ENCODE measurements at regions not wholly inside any gene's neighbourhood (a gene's known extent, or its start where the extent isn't known, plus 50 kb on each side); places are given as distances from the start of the nearest gene placed in this dataset.

GRCh38 chr10:129274748-129275474 lies 192.1 kb upstream of the MGMT start:
- 65% methylated on average over 10 of the region's 10 CpGs for WGBS
- no peak overlapping the region for H3K27ac ChIP-seq (ENCODE audit: low read length)
- H3K4me3 ChIP-seq (ENCODE audit: low read length), result no peak overlapping the region
- H3K27me3 ChIP-seq (ENCODE audit: control insufficient read depth, insufficient read depth), result no peaks in the 10 kb centered on the region
- no peaks in the 10 kb centered on the region for H3K4me1 ChIP-seq (ENCODE audit: control insufficient read depth, insufficient read depth, low read length)
- DNase-seq, result peak in 1 of 3 donors; percentile 43
- ATAC-seq, result no peak
- intact Hi-C loops (cut with DNase I), result no loop called here
- no peaks in the 10 kb centered on the region for H3K9me3 ChIP-seq (ENCODE audit: control insufficient read depth, low read length)

- Histone ChIP-seq H3K9me3 (ENCODE audit: control insufficient read depth, low read length) (no peaks in the 10 kb centered on the region), H3K27ac (ENCODE audit: low read length) (no peak overlapping the region), H3K4me1 (ENCODE audit: control insufficient read depth, insufficient read depth, low read length) (no peaks in the 10 kb centered on the region), H3K4me3 (ENCODE audit: low read length) (no peak overlapping the region), H3K27me3 (ENCODE audit: control insufficient read depth, insufficient read depth) (no peaks in the 10 kb centered on the region)
- WGBS, result 78% methylated on average over 9 of the region's 9 CpGs
- intact Hi-C loops (cut with DNase I), result no loop called here
- no peak for ATAC-seq
- DNase-seq, result no peak
Measured at GRCh38 chr10:129275886-129276285, 191.2 kb upstream of the MGMT start.

DNA sequence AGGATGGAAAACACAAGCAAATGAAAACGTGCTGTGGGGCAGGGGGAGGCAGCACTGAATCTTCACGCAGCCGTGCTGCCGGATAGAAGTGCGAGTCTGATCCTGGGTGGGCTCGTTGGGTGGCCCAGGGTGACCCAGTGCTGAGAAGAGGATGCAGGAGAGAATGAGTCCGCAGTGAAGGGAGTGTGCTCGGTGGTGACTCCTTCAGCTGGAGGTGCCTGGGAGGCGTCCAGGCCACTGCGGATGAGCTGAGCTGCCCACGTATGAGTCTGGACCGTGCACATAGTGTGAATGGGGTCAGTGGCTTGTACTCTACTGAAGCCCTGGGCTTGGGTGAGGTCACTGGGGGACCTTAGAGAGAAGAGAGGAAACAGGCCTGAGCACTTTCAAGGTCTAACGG lies 190.0 kb upstream of the MGMT start:
- Histone ChIP-seq H3K9me3 (ENCODE audit: control insufficient read depth, low read length) (no peaks in the 10 kb centered on the region), H3K4me1 (ENCODE audit: control insufficient read depth, insufficient read depth, low read length) (no peaks in the 10 kb centered on the region), H3K27ac (ENCODE audit: low read length) (no peak overlapping the region), H3K27me3 (ENCODE audit: control insufficient read depth, insufficient read depth) (no peaks in the 10 kb centered on the region), H3K4me3 (ENCODE audit: low read length) (no peak overlapping the region)
- 92% methylated on average over 13 of the region's 13 CpGs for WGBS
- intact Hi-C loops (cut with DNase I), result no loop called here
- no peak for DNase-seq
- no peak for ATAC-seq

DNA sequence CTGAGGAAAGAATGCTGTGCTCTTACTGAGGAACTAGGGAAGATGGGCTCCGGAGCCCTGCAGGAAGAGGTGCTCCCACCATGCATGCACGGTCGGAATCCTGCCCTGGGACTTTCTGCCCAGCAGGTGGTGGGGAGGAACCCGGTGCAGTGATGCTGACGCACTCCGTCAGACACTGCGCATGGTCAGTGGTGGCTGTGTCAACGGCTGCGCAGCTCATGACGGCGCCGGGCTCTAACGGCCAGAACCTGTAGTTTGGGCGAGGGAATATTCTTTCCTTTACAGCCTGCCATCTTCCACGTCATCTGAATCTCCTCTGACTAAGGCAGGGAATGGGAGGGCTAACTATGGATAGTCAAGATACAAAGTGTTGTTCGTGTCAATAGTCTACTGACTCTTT lies 189.2 kb upstream of the MGMT start:
- H3K9me3 ChIP-seq (ENCODE audit: control insufficient read depth, low read length), result no peaks in the 10 kb centered on the region
- intact Hi-C loops (cut with DNase I), result no loop called here
- WGBS, result 91% methylated on average over 16 of the region's 16 CpGs
- DNase-seq (no peak), ATAC-seq (no peak)
- no peak overlapping the region for H3K27ac ChIP-seq (ENCODE audit: low read length)
- no peaks in the 10 kb centered on the region for H3K4me1 ChIP-seq (ENCODE audit: control insufficient read depth, insufficient read depth, low read length)
- H3K27me3 ChIP-seq (ENCODE audit: control insufficient read depth, insufficient read depth), result no peaks in the 10 kb centered on the region
- H3K4me3 ChIP-seq (ENCODE audit: low read length), result no peak overlapping the region

- Histone ChIP-seq H3K27me3 (ENCODE audit: control insufficient read depth, insufficient read depth) (no peaks in the 10 kb centered on the region), H3K4me3 (ENCODE audit: low read length) (no peak overlapping the region), H3K9me3 (ENCODE audit: control insufficient read depth, low read length) (no peaks in the 10 kb centered on the region), H3K4me1 (ENCODE audit: control insufficient read depth, insufficient read depth, low read length) (no peaks in the 10 kb centered on the region), H3K27ac (ENCODE audit: low read length) (no peak overlapping the region)
- intact Hi-C loops (cut with DNase I), result no loop called here
- 69% methylated on average over 3 of the region's 3 CpGs for WGBS
- ATAC-seq (no peak), DNase-seq (no peak)
Measured at GRCh38 chr10:129278686-129279085, 188.4 kb upstream of the MGMT start.

DNA sequence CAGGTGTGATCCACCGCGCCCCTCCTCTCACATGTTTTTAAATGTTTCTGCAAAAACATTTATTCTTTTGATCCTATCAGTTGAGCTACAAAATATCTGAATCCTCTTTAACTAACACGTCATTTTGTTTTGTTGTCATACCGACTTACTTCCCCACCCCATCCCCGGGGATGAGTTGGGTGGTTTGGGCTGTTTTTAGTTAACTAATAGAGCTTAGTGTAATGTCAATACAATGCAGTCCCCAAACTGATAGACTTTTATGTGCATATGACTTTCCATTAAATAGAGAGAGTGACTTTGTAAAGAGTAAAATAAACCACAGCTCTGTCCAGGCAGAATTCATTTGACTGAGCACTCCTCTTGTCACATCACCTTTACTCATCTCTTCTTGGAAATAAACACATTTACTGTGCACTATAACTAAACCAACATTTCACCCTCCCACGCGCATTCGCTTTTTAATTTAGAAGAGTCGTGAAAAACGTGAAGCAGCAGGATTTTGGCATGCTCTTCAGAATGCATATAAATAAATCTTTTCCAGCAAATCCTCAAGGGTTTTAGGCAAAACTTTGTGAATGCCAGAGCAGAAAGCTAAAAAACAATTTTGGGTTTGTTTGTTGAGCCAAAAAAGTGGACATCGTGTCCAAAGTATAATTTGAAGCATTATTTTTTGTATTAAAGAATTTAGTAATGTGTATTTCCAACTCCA lies 187.4 kb upstream of the MGMT start:
- intact Hi-C loops (cut with DNase I), result no loop called here
- H3K27ac ChIP-seq (ENCODE audit: low read length), result no peak overlapping the region

GRCh38 chr10:129280155-129280502 lies 186.9 kb upstream of the MGMT start:
- no peak overlapping the region for H3K4me3 ChIP-seq (ENCODE audit: low read length)
- DNase-seq, result no peak
- no peaks in the 10 kb centered on the region for H3K27me3 ChIP-seq (ENCODE audit: control insufficient read depth, insufficient read depth)
- H3K9me3 ChIP-seq (ENCODE audit: control insufficient read depth, low read length), result no peaks in the 10 kb centered on the region
- no peaks in the 10 kb centered on the region for H3K4me1 ChIP-seq (ENCODE audit: control insufficient read depth, insufficient read depth, low read length)
- no peak overlapping the region for H3K27ac ChIP-seq (ENCODE audit: low read length)
- WGBS, result 57% methylated on average over 1 of the region's 1 CpG
- intact Hi-C loops (cut with DNase I), result no loop called here
- peak in 1 of 2 donors; percentile 83 for ATAC-seq

More for the DNA sequence above, 187.4 kb upstream of the MGMT start:
- peak in 1 of 3 donors; percentile 39 for DNase-seq
- ATAC-seq, result no peak
- no peaks in the 10 kb centered on the region for H3K9me3 ChIP-seq (ENCODE audit: control insufficient read depth, low read length)
- H3K4me1 ChIP-seq (ENCODE audit: control insufficient read depth, insufficient read depth, low read length), result no peaks in the 10 kb centered on the region
- no peak overlapping the region for H3K4me3 ChIP-seq (ENCODE audit: low read length)
- WGBS, result 46% methylated on average over 11 of the region's 11 CpGs
- no peaks in the 10 kb centered on the region for H3K27me3 ChIP-seq (ENCODE audit: control insufficient read depth, insufficient read depth)

DNA sequence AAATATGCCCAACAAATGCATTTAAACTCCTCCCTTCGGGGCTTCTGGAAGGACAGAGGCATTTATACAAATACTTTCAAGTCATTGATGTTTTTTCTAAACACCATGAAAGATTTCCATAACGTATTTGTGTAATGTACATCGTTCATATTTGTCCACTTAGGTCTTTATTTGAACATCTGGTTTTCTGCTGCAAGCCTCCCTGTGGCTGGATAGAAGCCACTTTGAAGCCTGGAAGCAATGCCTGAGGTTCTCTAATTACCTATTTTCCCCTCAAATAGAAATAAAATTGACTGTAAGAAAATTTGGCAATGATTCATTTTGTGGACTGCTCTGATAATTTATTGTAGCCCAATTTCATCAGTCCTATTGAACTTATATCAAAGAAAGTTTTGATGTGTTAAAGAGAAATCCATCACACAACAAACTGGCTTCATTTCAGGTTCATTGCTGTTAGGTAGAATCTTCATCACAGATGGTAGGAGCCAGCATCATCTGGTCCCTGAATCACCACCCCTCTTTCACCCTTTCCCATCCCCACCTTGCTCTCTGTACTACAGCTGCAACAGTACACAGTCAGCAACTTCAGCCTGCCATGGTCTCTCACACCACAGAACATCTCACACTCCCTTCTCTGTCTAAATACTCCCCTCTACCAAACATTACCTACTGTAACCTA lies 186.0 kb upstream of the MGMT start:
- H3K9me3 ChIP-seq (ENCODE audit: control insufficient read depth, low read length), result no peaks in the 10 kb centered on the region
- DNase-seq (no peak), ATAC-seq (no peak)
- H3K27ac ChIP-seq (ENCODE audit: low read length), result peak overlapping the region; percentile 64
- H3K4me1 ChIP-seq (ENCODE audit: control insufficient read depth, insufficient read depth, low read length), result no peaks in the 10 kb centered on the region
- H3K27me3 ChIP-seq (ENCODE audit: control insufficient read depth, insufficient read depth), result no peaks in the 10 kb centered on the region
- 60% methylated on average over 3 of the region's 3 CpGs for WGBS
- intact Hi-C loops (cut with DNase I), result no loop called here
- H3K4me3 ChIP-seq (ENCODE audit: low read length), result no peak overlapping the region

DNA sequence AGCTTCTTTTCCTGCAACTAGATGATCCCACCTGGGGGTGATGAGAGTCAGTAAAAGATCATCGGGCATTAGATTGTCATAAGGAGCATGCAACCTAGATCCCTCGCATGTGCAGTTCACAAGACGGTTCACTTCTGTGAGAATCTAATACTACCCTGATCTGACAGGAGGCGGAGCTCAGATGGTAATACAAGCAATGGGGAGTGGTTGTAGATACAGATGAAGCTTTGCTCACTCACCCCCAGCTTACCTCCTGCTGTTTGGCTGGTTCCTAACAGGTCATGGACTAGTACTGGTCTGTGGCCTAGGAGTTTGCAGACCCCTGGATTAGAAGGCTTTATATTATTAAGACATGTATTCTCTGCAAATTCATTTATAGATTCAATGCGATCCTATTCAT lies 181.6 kb upstream of the MGMT start:
- Histone ChIP-seq H3K9me3 (ENCODE audit: control insufficient read depth, low read length) (no peaks in the 10 kb centered on the region), H3K4me3 (ENCODE audit: low read length) (no peak overlapping the region), H3K4me1 (ENCODE audit: control insufficient read depth, insufficient read depth, low read length) (no peaks in the 10 kb centered on the region), H3K27ac (ENCODE audit: low read length) (no peak overlapping the region), H3K27me3 (ENCODE audit: control insufficient read depth, insufficient read depth) (no peaks in the 10 kb centered on the region)
- WGBS, result 95% methylated on average over 5 of the region's 5 CpGs
- intact Hi-C loops (cut with DNase I), result no loop called here
- no peak for ATAC-seq
- no peak for DNase-seq

DNA sequence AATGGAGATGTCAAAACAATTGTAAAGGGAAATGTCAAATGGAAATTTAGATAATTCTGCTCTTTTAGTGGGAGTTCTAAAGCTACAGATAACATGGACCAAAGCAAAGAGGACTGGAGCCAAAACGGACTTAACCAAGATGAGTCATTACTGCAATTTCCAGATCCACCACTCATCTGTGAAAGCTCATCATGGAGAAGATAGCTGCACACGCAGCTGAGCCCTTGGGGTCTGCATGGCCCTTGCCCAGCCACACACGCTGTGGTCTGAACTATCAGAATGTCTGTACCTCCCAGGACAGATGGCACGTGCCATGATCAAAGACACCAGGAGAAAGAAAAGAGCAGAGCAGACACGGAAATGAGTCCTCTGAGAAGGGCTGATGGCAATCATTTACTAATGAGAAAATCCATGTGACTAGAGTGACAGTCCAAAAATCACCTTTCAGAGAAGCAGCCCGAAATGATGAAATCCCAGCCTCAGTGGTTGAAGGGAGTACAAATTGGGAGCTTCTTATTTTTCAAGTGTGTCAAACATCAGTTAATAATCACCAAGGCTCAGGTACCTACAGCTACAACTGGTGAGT lies 177.9 kb upstream of the MGMT start:
- no peak overlapping the region for H3K27ac ChIP-seq (ENCODE audit: low read length)
- H3K4me1 ChIP-seq (ENCODE audit: control insufficient read depth, insufficient read depth, low read length), result no peaks in the 10 kb centered on the region
- intact Hi-C loops (cut with DNase I), result no loop called here
- no peak overlapping the region for H3K4me3 ChIP-seq (ENCODE audit: low read length)
- H3K27me3 ChIP-seq (ENCODE audit: control insufficient read depth, insufficient read depth), result no peaks in the 10 kb centered on the region
- WGBS, result 67% methylated on average over 6 of the region's 6 CpGs
- peak in 1 of 3 donors; percentile 35 for DNase-seq
- ATAC-seq, result peak; percentile 55 to 64
- H3K9me3 ChIP-seq (ENCODE audit: control insufficient read depth, low read length), result no peaks in the 10 kb centered on the region
